IMR-90 (cell line): ENCODE measurements at regions not wholly inside any gene's neighbourhood (a gene's known extent, or its start where the extent isn't known, plus 50 kb on each side); places are given as distances from the start of the nearest gene placed in this dataset.

Experiments
- ATAC-seq: fragments of 200-7000 bp; cut with Tn5 transposase; 2 replicates; pipeline ENCODE4 v1.9.1; 2020; ENCODE audit warnings: low read depth, mild to moderate bottlenecking, moderate library complexity
- BruUV-seq: library from RNA; stranded (reverse); fragments of 400-500 nt; replicated peaks from 2 replicates; lab custom pipeline; 2021; lab: Mats Ljungman, UMichigan
- CTCF ChIA-PET: fragments of 300-600 bp; formaldehyde crosslinking; extraction: SDS; loops from one replicate; lab custom pipeline; 2021; ENCODE audit warnings: antibody characterized with exemption; lab: Yijun Ruan, JAX
- POLR2A ChIA-PET: fragments of 300-600 bp; sonication (Branson Sonifier 250); formaldehyde crosslinking; loops from one replicate; lab custom pipeline; 2022; ENCODE audit warnings: antibody characterized with exemption; ENCODE audit not compliant: unreplicated experiment; lab: Charles Lee
- DNase-seq: peaks from one replicate; pipeline ENCODE4 v3.0.0; 2013
- H2AFZ ChIP-seq: replicated peaks from 2 replicates; pipeline ENCODE3; 2013; ENCODE audit warnings: low read length, mild to moderate bottlenecking; ENCODE audit not compliant: poor library complexity
- H2AK5ac ChIP-seq: 2 replicates; pipeline ENCODE4 v1.6.1; 2013; ENCODE audit warnings: low read depth, low read length, inconsistent platforms
- H2AK9ac ChIP-seq: replicated peaks from 2 replicates; pipeline ENCODE3; 2013; ENCODE audit warnings: mild to moderate bottlenecking, low read depth, low read length, moderate library complexity; ENCODE audit not compliant: poor library complexity
- H2BK120ac ChIP-seq: 2 replicates; pipeline ENCODE4 v1.6.1; 2013; ENCODE audit warnings: low read depth, low read length, inconsistent platforms
- H2BK15ac ChIP-seq: 3 replicates; pipeline ENCODE4 v1.6.1; 2013; ENCODE audit warnings: low read depth, low read length, inconsistent platforms
- H2BK20ac ChIP-seq: 2 replicates; pipeline ENCODE4 v1.6.1; 2013; ENCODE audit warnings: low read depth, mild to moderate bottlenecking, inconsistent platforms, low read length, moderate library complexity
- H2BK5ac ChIP-seq: 2 replicates; pipeline ENCODE4 v1.6.1; 2013; ENCODE audit warnings: mild to moderate bottlenecking, low read depth, low read length, inconsistent platforms; ENCODE audit not compliant: poor library complexity, severe bottlenecking
- H3K14ac ChIP-seq: replicated peaks from 2 replicates; pipeline ENCODE4 v1.6.1; 2013; ENCODE audit warnings: low read depth, low read length, inconsistent platforms
- H3K18ac ChIP-seq: 2 replicates; pipeline ENCODE4 v1.6.1; 2013; ENCODE audit warnings: low read depth, low read length, control low read depth
- H3K23ac ChIP-seq: 2 replicates; pipeline ENCODE4 v1.6.1; 2013; ENCODE audit warnings: low read depth, low read length, inconsistent platforms
- H3K27ac ChIP-seq: 2 replicates; pipeline ENCODE4 v1.5.1; 2013; ENCODE audit warnings: mild to moderate bottlenecking, control low read depth, low read length; ENCODE audit not compliant: insufficient read depth
- H3K27me3 ChIP-seq: 2 replicates; pipeline ENCODE4 v1.6.1; 2013; ENCODE audit warnings: low read length; ENCODE audit not compliant: control insufficient read depth, insufficient read depth
- H3K36me3 ChIP-seq: 2 replicates; pipeline ENCODE4 v1.6.1; 2013; ENCODE audit warnings: low read length, mixed read lengths; ENCODE audit not compliant: control insufficient read depth, insufficient read depth
- H3K4ac ChIP-seq: 2 replicates; pipeline ENCODE4 v1.6.1; 2013; ENCODE audit warnings: low read depth, low read length, inconsistent platforms
- H3K4me1 ChIP-seq: 2 replicates; pipeline ENCODE4 v1.6.1; 2013; ENCODE audit warnings: low read length, mixed read lengths; ENCODE audit not compliant: control insufficient read depth, insufficient read depth
- H3K4me2 ChIP-seq: 2 replicates; pipeline ENCODE4 v1.6.1; 2013; ENCODE audit warnings: low read depth, mild to moderate bottlenecking, control low read depth, low read length, moderate library complexity
- H3K4me3 ChIP-seq: 2 replicates; pipeline ENCODE4 v1.5.1; 2013; ENCODE audit warnings: low read depth, mild to moderate bottlenecking, control low read depth, low read length, moderate library complexity; ENCODE audit not compliant: insufficient read depth
- H3K56ac ChIP-seq: 2 replicates; pipeline ENCODE4 v1.6.1; 2013; ENCODE audit warnings: low read length, inconsistent platforms; ENCODE audit not compliant: insufficient read depth; ENCODE audit errors: extremely low read depth
- H3K79me1 ChIP-seq, 2 experiments: 2 replicates each; pipeline ENCODE4 v1.6.1; 2013; ENCODE audit warnings: low read length in 2 of 2, inconsistent platforms in 1 of 2, low read depth in 1 of 2
- H3K9ac ChIP-seq: 2 replicates; pipeline ENCODE4 v1.6.1; 2013; ENCODE audit warnings: low read depth, low read length, control low read depth
- H3K9me1 ChIP-seq: 2 replicates; pipeline ENCODE4 v1.6.1; 2013; ENCODE audit warnings: low read length, inconsistent platforms; ENCODE audit not compliant: insufficient read depth
- H3K9me3 ChIP-seq: 2 replicates; pipeline ENCODE4 v1.6.1; 2013; ENCODE audit warnings: low read length; ENCODE audit not compliant: control insufficient read depth, insufficient read depth
- H4K20me1 ChIP-seq: 2 replicates; pipeline ENCODE4 v1.6.1; 2013; ENCODE audit warnings: low read length, inconsistent platforms; ENCODE audit not compliant: insufficient read depth
- H4K5ac ChIP-seq: 2 replicates; pipeline ENCODE4 v1.6.1; 2013; ENCODE audit warnings: mild to moderate bottlenecking, low read depth, low read length, control low read depth
- H4K8ac ChIP-seq, 2 experiments: 2 replicates each; pipeline ENCODE4 v1.6.1; 2013; ENCODE audit warnings: low read depth in 2 of 2, low read length in 2 of 2, control low read depth in 1 of 2, inconsistent platforms in 1 of 2
- H4K91ac ChIP-seq: 2 replicates; pipeline ENCODE4 v1.6.1; 2013; ENCODE audit warnings: low read depth, low read length, inconsistent platforms; ENCODE audit not compliant: insufficient read depth
- BHLHE40 ChIP-seq: fragments of 150-350 bp; IDR thresholded peaks from 2 replicates; pipeline ENCODE4 v1.6.1; 2016; ENCODE audit warnings: mild to moderate bottlenecking, low read depth, low read length
- CEBPB ChIP-seq: IDR thresholded peaks from 2 replicates; pipeline ENCODE4 v1.6.1; 2012; ENCODE audit warnings: low read depth, low read length, improper control_type of control experiment
- CTCF ChIP-seq: conservative IDR thresholded peaks from 2 replicates; pipeline ENCODE4 v1.5.1; 2012; ENCODE audit warnings: mild to moderate bottlenecking, low read depth, low read length, improper control_type of control experiment
- ELK1 ChIP-seq: fragments of 150-350 bp; IDR thresholded peaks from 2 replicates; pipeline ENCODE4 v1.6.1; 2016; ENCODE audit warnings: low read depth, mild to moderate bottlenecking, low read length, moderate library complexity, borderline replicate concordance
- FOS ChIP-seq: fragments of 150-350 bp; IDR thresholded peaks from 2 replicates; pipeline ENCODE4 v1.6.1; 2016; ENCODE audit warnings: low read depth, low read length
- MAFK ChIP-seq: IDR thresholded peaks from 2 replicates; pipeline ENCODE4 v1.6.1; 2012; ENCODE audit warnings: low read depth, low read length, improper control_type of control experiment
- MAZ ChIP-seq: IDR thresholded peaks from 2 replicates; pipeline ENCODE4 v1.6.1; 2012; ENCODE audit warnings: low read depth, mild to moderate bottlenecking, low read length, improper control_type of control experiment, moderate library complexity, borderline replicate concordance
- MXI1 ChIP-seq: IDR thresholded peaks from 2 replicates; pipeline ENCODE4 v1.6.1; 2012; ENCODE audit warnings: low read depth, mild to moderate bottlenecking, low read length, moderate library complexity, borderline replicate concordance
- NFE2L2 ChIP-seq: fragments of 150-350 bp; IDR thresholded peaks from 2 replicates; pipeline ENCODE4 v1.6.1; 2016; ENCODE audit warnings: low read depth, mild to moderate bottlenecking, low read length
- RAD21 ChIP-seq: IDR thresholded peaks from 2 replicates; pipeline ENCODE4 v1.6.1; 2012; ENCODE audit warnings: low read length, improper control_type of control experiment
- RCOR1 ChIP-seq: IDR thresholded peaks from 2 replicates; pipeline ENCODE4 v1.6.1; 2012; ENCODE audit warnings: mild to moderate bottlenecking, low read length, improper control_type of control experiment; ENCODE audit not compliant: insufficient replicate concordance
- RFX5 ChIP-seq: IDR thresholded peaks from 2 replicates; pipeline ENCODE4 v1.8.0; 2012; ENCODE audit warnings: low read depth, mild to moderate bottlenecking, low read length, moderate library complexity
- SMC3 ChIP-seq: fragments of 150-350 bp; IDR thresholded peaks from 2 replicates; pipeline ENCODE4 v1.6.1; 2016; ENCODE audit warnings: low read depth, mild to moderate bottlenecking, antibody characterized with exemption, low read length, moderate library complexity
- dilution Hi-C: fragments of 300-500 bp; cut with HindIII; formaldehyde crosslinking; loops from one replicate; pipeline ENCODE4 v1.14.3; 2018; ENCODE audit warnings: low sequenced_read_pairs; ENCODE audit not compliant: unreplicated experiment
- in situ Hi-C: fragments of 300-500 bp; cut with MboI; formaldehyde crosslinking; loops from 3 replicates; pipeline ENCODE4 v1.14.3; 2019; ENCODE audit warnings: low sequenced_read_pairs, inconsistent platforms, mixed read lengths
- intact Hi-C: fragments of 100-400 bp; cut with micrococcal nuclease; formaldehyde crosslinking; loops from 2 replicates; pipeline ENCODE4 v1.10.0; 2022
- TF ChIP-seq, protein P1 (sequence below): fragments of 150-350 bp; IDR thresholded peaks from 2 replicates; pipeline ENCODE4 v1.6.1; 2017; ENCODE audit warnings: mild to moderate bottlenecking, antibody characterized with exemption, low read length, low read depth

DNA sequence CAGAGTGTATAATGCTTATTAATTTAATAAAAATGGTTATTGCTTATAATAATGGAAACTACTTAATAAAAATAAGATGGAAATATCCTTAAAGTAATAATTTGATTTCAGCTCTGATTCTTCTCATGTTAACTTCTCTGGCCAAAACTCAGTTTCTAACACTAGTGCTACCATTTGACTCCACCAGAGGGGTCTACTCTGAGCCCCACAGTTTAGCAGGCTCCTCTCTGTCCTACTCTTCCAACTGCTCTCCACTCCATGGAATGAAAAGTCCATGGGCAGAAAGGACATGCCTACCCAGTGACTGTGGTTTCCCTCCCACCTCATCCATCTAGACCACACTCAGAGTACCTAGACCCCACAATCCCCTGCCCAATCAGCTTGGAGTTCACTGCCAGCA lies 489.1 kb upstream of the CAMK1G start:
- ChIA-PET CTCF (no interaction called here), POLR2A (no interaction called here)
- Histone ChIP-seq H3K27me3 (no peaks in the 10 kb centered on the region), H3K4ac (no peak overlapping the region), H4K20me1 (no peaks in the 10 kb centered on the region), H2AFZ (no peak overlapping the region), H3K23ac (no peak overlapping the region), H3K27ac (no peak overlapping the region), H3K4me3 (no peak overlapping the region), H4K91ac (no peak overlapping the region), H4K8ac (no peak overlapping the region), H2BK5ac (no peak overlapping the region), H3K56ac (no peak overlapping the region), H3K9me1 (no peaks in the 10 kb centered on the region), H3K4me2 (no peak overlapping the region), H2AK5ac (no peak overlapping the region), H2AK9ac (no peak overlapping the region), H4K5ac (no peak overlapping the region), H2BK15ac (no peak overlapping the region), H2BK120ac (no peak overlapping the region), H3K14ac (no peak overlapping the region), H3K79me1 (no peaks in the 10 kb centered on the region), H3K4me1 (no peaks in the 10 kb centered on the region), H2BK20ac (no peak overlapping the region), H3K36me3 (no peaks in the 10 kb centered on the region), H3K9ac (no peak overlapping the region), H3K9me3 (no peaks in the 10 kb centered on the region), H3K18ac (no peak overlapping the region)
- BruUV-seq, result no TSS peak
- in situ Hi-C loops, result no loop called here
- dilution Hi-C loops, result no loop called here
- ATAC-seq (no peak), DNase-seq (no peak)
- TF ChIP-seq CTCF (no peak), MAZ (no peak), FOS (no peak), NFE2L2 (no peak), ELK1 (no peak), MXI1 (no peak), BHLHE40 (no peak), MAFK (no peak), SMC3 (no peak), RCOR1 (no peak), RAD21 (no peak), CEBPB (no peak), RFX5 (no peak)
- TF ChIP-seq, protein P1, sequence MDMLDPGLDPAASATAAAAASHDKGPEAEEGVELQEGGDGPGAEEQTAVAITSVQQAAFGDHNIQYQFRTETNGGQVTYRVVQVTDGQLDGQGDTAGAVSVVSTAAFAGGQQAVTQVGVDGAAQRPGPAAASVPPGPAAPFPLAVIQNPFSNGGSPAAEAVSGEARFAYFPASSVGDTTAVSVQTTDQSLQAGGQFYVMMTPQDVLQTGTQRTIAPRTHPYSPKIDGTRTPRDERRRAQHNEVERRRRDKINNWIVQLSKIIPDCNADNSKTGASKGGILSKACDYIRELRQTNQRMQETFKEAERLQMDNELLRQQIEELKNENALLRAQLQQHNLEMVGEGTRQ, result no peak
- intact Hi-C loops, result no loop called here
